ENCODE measurements at regions not wholly inside any gene's neighbourhood (a gene's known extent, or its start where the extent isn't known, plus 50 kb on each side); places are given as distances from the start of the nearest gene placed in this dataset.

- H3K27ac ChIP-seq = no peak overlapping the region
- no peak for TF ChIP-seq CTCF (conservative IDR thresholded peaks at IDR 0.05)
- no peak for TF ChIP-seq ZFX (IDR thresholded peaks at IDR 0.05)
Observed at GRCh38 chr1:185427776-185428175, 110.7 kb upstream of the IVNS1ABP start.

GRCh38 chr1:185427264-185427663 is 110.2 kb upstream of the IVNS1ABP start:
- H3K27ac ChIP-seq = no peak overlapping the region
- no peak for TF ChIP-seq ZFX (IDR thresholded peaks at IDR 0.05)

GRCh38 chr1:185426848-185427247 is 109.8 kb upstream of the IVNS1ABP start:
- TF ChIP-seq ZFX (IDR thresholded peaks at IDR 0.05) = no peak
- TF ChIP-seq CTCF (conservative IDR thresholded peaks at IDR 0.05) = no peak
- H3K27ac ChIP-seq = no peak overlapping the region

- no peak for TF ChIP-seq ZFX (IDR thresholded peaks at IDR 0.05)
- no peak for TF ChIP-seq CTCF (conservative IDR thresholded peaks at IDR 0.05)
- no peak overlapping the region for H3K27ac ChIP-seq
Observed at GRCh38 chr1:185425163-185425562, 108.1 kb upstream of the IVNS1ABP start.

GRCh38 chr1:185421485-185422107 is 104.6 kb upstream of the IVNS1ABP start:
- no peak overlapping the region for H3K27ac ChIP-seq
- TF ChIP-seq CTCF (conservative IDR thresholded peaks at IDR 0.05) = no peak
- TF ChIP-seq ZFX (IDR thresholded peaks at IDR 0.05) = no peak

GRCh38 chr1:185420588-185421081 is 103.6 kb upstream of the IVNS1ABP start:
- TF ChIP-seq CTCF (conservative IDR thresholded peaks at IDR 0.05) (no peak), ZFX (IDR thresholded peaks at IDR 0.05) (no peak)
- no peak overlapping the region for H3K27ac ChIP-seq

GRCh38 chr1:185419718-185420117 is 102.7 kb upstream of the IVNS1ABP start:
- H3K27ac ChIP-seq = no peak overlapping the region
- no peak for TF ChIP-seq ZFX (IDR thresholded peaks at IDR 0.05)
- no peak for TF ChIP-seq CTCF (conservative IDR thresholded peaks at IDR 0.05)

- TF ChIP-seq ZFX (IDR thresholded peaks at IDR 0.05) (no peak), CTCF (conservative IDR thresholded peaks at IDR 0.05) (no peak)
Observed at GRCh38 chr1:185418472-185418871, 101.4 kb upstream of the IVNS1ABP start.

More at GRCh38 chr1:185418472-185418871, 101.4 kb upstream of the IVNS1ABP start:
- H3K27ac ChIP-seq = no peak overlapping the region

All from C4-2B (cell line).